SK-N-SH treated with all-trans-retinoic acid at 6 μM for 48 hours (cell line): ENCODE measurements at regions not wholly inside any gene's neighbourhood (a gene's known extent, or its start where the extent isn't known, plus 50 kb on each side); places are given as distances from the start of the nearest gene placed in this dataset.

Experiments
- BACH2 ChIP-seq: fragments of 250-450 bp; sonication (Bioruptor Pico); IDR thresholded peaks from 2 replicates; pipeline ENCODE4 v1.9.0; 2021; ENCODE audit warnings: mild to moderate bottlenecking, borderline replicate concordance
- ISL1 ChIP-seq: fragments of 250-450 bp; sonication (Bioruptor Pico); IDR thresholded peaks from 2 replicates; pipeline ENCODE4 v2.1.2; 2022; ENCODE audit warnings: mild to moderate bottlenecking, moderate library complexity
- TCF4 ChIP-seq: fragments of 250-450 bp; sonication (Bioruptor Pico); IDR thresholded peaks from 2 replicates; pipeline ENCODE4 v1.8.0; 2021; ENCODE audit warnings: mild to moderate bottlenecking, moderate library complexity, borderline replicate concordance
- TSHZ2 ChIP-seq: fragments of 250-450 bp; sonication (Bioruptor Pico); IDR thresholded peaks from 2 replicates; pipeline ENCODE4 v1.5.0; 2020; ENCODE audit warnings: mild to moderate bottlenecking, moderate library complexity
- ZNF565 ChIP-seq: fragments of 450-650 bp; formaldehyde crosslinking; conservative IDR thresholded peaks from 2 replicates; pipeline ENCODE4 v1.5.0; 2020; ENCODE audit warnings: low read depth, mild to moderate bottlenecking, moderate library complexity
- ZNF8 ChIP-seq: fragments of 450-650 bp; formaldehyde crosslinking; IDR thresholded peaks from 2 replicates; pipeline ENCODE4 v1.5.0; 2020; ENCODE audit warnings: mild to moderate bottlenecking, moderate library complexity

GRCh38 chr12:94868161-94868560 is 135.3 kb downstream of the NDUFA12 start:
- no peak for TF ChIP-seq ZNF565 (CRISPR knock-in tag)
- TF ChIP-seq ZNF8 (CRISPR knock-in tag) = no peak
- no peak for TF ChIP-seq ISL1 (CRISPR knock-in tag)
- no peak for TF ChIP-seq TSHZ2 (CRISPR knock-in tag)
- TF ChIP-seq TCF4 (CRISPR knock-in tag) = no peak
- no peak for TF ChIP-seq BACH2
